RWPE1 (cell line): ENCODE measurements at regions not wholly inside any gene's neighbourhood (a gene's known extent, or its start where the extent isn't known, plus 50 kb on each side); places are given as distances from the start of the nearest gene placed in this dataset.

Source experiments
- CTCF ChIA-PET: fragments of 350-600 bp; sonication (Branson Sonifier 250); formaldehyde crosslinking; extraction: SDS; loops from one replicate; lab custom pipeline; 2021; lab: Yijun Ruan, JAX
- POLR2A ChIA-PET: fragments of 400-600 bp; formaldehyde crosslinking; extraction: SDS; loops from one replicate; lab custom pipeline; 2020; ENCODE audit warnings: antibody characterized with exemption; ENCODE audit not compliant: low non-redundant PET; lab: Yijun Ruan, JAX
- DNase-seq: peaks from one replicate; pipeline ENCODE4 v3.0.0; 2012; ENCODE audit warnings: low spot score
- H3K27ac ChIP-seq: fragments of 450-650 bp; 2 replicates; pipeline ENCODE4 v1.5.1; 2017
- CTCF ChIP-seq: fragments of 450-650 bp; conservative IDR thresholded peaks from 2 replicates; pipeline ENCODE4 v1.5.1; 2017; ENCODE audit warnings: low read depth, mild to moderate bottlenecking

- CTCF ChIA-PET = no interaction called here
- POLR2A ChIA-PET = no interaction called here
Measured at GRCh38 chr10:129094861-129095260, 372.2 kb upstream of the MGMT start.

DNA sequence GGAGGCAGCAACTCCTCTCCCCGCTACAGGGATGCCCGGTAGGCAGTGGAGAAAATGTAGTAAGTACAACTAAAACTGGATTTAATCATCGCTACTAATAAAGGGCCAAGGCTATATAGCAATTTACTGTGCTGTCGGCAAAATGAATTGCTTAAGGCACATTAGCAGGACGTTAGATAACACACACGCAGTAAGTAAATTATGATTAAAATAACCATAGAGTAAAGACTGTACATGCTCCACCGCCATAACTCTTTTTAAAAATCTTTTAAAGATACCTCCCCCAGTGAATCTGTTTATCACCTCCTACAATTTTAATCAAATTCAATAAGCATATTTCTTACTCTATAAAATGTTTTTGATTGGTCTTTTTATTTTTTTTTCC, 371.4 kb upstream of the MGMT start:
- H3K27ac ChIP-seq = no peak overlapping the region
- TF ChIP-seq CTCF = no peak
- POLR2A ChIA-PET = no interaction called here
- CTCF ChIA-PET = no interaction called here
- no peak for DNase-seq

More at GRCh38 chr10:129094861-129095260, 372.2 kb upstream of the MGMT start:
- no peak for DNase-seq
- no peak overlapping the region for H3K27ac ChIP-seq
- no peak for TF ChIP-seq CTCF

- no peak overlapping the region for H3K27ac ChIP-seq
- no peak for TF ChIP-seq CTCF
- no peak for DNase-seq
- ChIA-PET POLR2A (no interaction called here), CTCF (no interaction called here)
Measured at GRCh38 chr10:129096065-129096984, 370.7 kb upstream of the MGMT start.

- TF ChIP-seq CTCF = no peak
- DNase-seq = no peak
- no peak overlapping the region for H3K27ac ChIP-seq
- CTCF ChIA-PET = no interaction called here
- POLR2A ChIA-PET = no interaction called here
Measured at GRCh38 chr10:129097776-129098330, 369.2 kb upstream of the MGMT start.

DNA sequence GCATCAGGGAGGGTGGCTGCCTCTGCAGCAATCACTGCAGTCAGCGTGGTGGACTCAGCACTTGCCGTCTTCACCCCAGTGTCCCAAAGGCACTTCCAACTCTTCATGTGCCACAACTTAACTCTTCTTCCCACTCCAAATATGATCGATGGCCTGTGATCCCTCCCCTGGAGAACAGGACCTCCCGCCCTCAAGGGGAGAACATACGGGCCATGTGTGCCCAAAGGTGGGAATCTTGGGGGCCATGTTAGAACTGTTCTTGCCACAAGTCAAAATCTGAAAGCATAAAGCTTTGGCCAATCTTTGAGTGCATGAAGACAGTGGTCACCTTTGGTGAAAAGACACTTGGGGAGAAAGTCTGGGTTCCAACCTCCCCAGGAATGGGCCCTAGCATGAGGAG, 368.5 kb upstream of the MGMT start:
- ChIA-PET POLR2A (no interaction called here), CTCF (no interaction called here)
- no peak for TF ChIP-seq CTCF
- H3K27ac ChIP-seq = no peak overlapping the region
- DNase-seq = no peak

GRCh38 chr10:129099486-129099885, 367.6 kb upstream of the MGMT start:
- CTCF ChIA-PET = no interaction called here
- TF ChIP-seq CTCF = no peak
- no peak overlapping the region for H3K27ac ChIP-seq
- no peak for DNase-seq
- POLR2A ChIA-PET = no interaction called here
